Suprapubic skin (tissue), 4 donors: ENCODE measurements at regions not wholly inside any gene's neighbourhood (a gene's known extent, or its start where the extent isn't known, plus 50 kb on each side); places are given as distances from the start of the nearest gene placed in this dataset.

Source experiments
- DNase-seq, 2 donors: peaks; one replicate each; pipeline ENCODE4 v3.0.0-alpha.2; 2019; ENCODE audit warnings: low spot score in 2 of 2
- H3K27ac ChIP-seq: fragments of 200-600 bp; sonication (generic); one replicate; pipeline ENCODE4 v1.5.1; 2019
- H3K27me3 ChIP-seq: fragments of 200-600 bp; sonication (generic); one replicate; pipeline ENCODE4 v1.5.1; 2019
- H3K36me3 ChIP-seq: fragments of 200-600 bp; sonication (generic); one replicate; pipeline ENCODE4 v1.5.1; 2019
- H3K4me1 ChIP-seq: fragments of 200-600 bp; sonication (generic); one replicate; pipeline ENCODE4 v1.5.1; 2019
- H3K4me3 ChIP-seq: fragments of 200-600 bp; sonication (generic); one replicate; pipeline ENCODE4 v1.5.1; 2019; ENCODE audit warnings: mild to moderate bottlenecking
- H3K9me3 ChIP-seq: fragments of 200-600 bp; sonication (generic); one replicate; pipeline ENCODE4 v1.5.1; 2019
- EP300 ChIP-seq: sonication (generic); formaldehyde crosslinking; IDR thresholded peaks from one replicate; pipeline ENCODE4 v1.6.1; 2017; ENCODE audit warnings: antibody characterized with exemption
- POLR2A ChIP-seq, 2 donors: fragments of 450-650 bp; IDR thresholded peaks; one replicate each; pipeline ENCODE4 v1.6.1; 2017; ENCODE audit warnings: antibody characterized with exemption in 2 of 2, mild to moderate bottlenecking in 2 of 2, moderate library complexity in 2 of 2
- POLR2AphosphoS5 ChIP-seq, 3 donors: sonication (generic); formaldehyde crosslinking; IDR thresholded peaks; one replicate each; pipeline ENCODE4 v1.6.1; 2017; ENCODE audit warnings: antibody characterized with exemption in 3 of 3
- WGBS: methylation state at CpG from one replicate; pipeline ENCODE4 v1.1.5; 2018; 5-methylcytosine and 5-hydroxymethylcytosine counted together
- TF ChIP-seq, protein P1 (sequence below), 2 donors: fragments of 200-600 bp in 1 of 2; fragments of 450-650 bp in 1 of 2; sonication (generic) in 1 of 2; IDR thresholded peaks; one replicate each; pipeline ENCODE4 v1.5.1; 2016 to 2019; ENCODE audit warnings: antibody characterized with exemption in 2 of 2, mild to moderate bottlenecking in 1 of 2, moderate library complexity in 1 of 2

DNA sequence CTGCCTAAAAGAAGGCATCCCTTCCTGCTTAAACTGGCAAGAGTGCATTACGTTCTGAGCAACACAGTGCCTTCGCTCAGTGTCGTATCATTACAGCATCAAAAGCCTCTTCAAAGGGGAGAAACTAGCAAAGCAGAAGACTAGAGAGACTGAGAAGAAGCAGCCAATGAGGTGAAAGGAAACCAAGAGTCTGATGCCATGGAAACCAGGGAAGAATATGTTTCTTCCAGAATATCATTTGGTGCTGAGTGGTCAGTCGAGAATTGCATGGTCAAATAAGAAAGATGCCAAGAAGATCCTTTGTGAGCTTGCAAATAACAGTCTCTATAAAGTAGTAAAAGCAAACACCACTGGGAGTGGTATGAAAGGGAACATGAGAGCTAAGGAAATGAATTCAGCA is 312.1 kb upstream of the CHST9 start:
- no peak for DNase-seq
- Histone ChIP-seq H3K27ac (no peak overlapping the region), H3K36me3 (no peaks in the 10 kb centered on the region), H3K4me1 (no peaks in the 10 kb centered on the region), H3K4me3 (no peak overlapping the region), H3K27me3 (no peaks in the 10 kb centered on the region), H3K9me3 (no peaks in the 10 kb centered on the region)
- WGBS, result 75% methylated on average over 4 of the region's 4 CpGs
- TF ChIP-seq, protein P1, sequence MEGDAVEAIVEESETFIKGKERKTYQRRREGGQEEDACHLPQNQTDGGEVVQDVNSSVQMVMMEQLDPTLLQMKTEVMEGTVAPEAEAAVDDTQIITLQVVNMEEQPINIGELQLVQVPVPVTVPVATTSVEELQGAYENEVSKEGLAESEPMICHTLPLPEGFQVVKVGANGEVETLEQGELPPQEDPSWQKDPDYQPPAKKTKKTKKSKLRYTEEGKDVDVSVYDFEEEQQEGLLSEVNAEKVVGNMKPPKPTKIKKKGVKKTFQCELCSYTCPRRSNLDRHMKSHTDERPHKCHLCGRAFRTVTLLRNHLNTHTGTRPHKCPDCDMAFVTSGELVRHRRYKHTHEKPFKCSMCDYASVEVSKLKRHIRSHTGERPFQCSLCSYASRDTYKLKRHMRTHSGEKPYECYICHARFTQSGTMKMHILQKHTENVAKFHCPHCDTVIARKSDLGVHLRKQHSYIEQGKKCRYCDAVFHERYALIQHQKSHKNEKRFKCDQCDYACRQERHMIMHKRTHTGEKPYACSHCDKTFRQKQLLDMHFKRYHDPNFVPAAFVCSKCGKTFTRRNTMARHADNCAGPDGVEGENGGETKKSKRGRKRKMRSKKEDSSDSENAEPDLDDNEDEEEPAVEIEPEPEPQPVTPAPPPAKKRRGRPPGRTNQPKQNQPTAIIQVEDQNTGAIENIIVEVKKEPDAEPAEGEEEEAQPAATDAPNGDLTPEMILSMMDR (IDR thresholded peaks at IDR 0.05), result no peak
- no peak for TF ChIP-seq POLR2AphosphoS5 (IDR thresholded peaks at IDR 0.05)
- no peak for TF ChIP-seq POLR2A (IDR thresholded peaks at IDR 0.05)
- no peak for TF ChIP-seq EP300

DNA sequence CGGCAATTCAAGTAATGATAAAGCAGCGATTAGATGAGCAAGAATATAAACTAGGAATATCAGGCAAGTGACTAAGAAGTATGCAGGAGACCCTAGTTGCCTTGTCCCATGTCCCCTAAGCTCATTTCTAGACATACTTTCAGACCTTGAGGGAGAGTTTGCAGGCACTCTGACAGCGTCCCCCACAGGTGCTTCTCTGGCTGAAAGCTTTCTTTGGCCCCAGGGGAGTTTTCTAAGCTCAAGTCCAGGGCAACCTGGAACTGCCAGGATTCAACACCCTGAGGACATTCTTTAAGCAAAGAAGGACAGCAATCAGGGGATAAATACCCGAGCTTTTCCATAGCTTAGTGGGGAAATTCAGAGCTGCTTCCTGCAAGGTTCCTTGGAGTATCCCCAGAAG is 308.1 kb upstream of the CHST9 start:
- TF ChIP-seq, protein P1 (IDR thresholded peaks at IDR 0.05), result no peak
- TF ChIP-seq POLR2A (IDR thresholded peaks at IDR 0.05), result no peak
- no peak for TF ChIP-seq POLR2AphosphoS5 (IDR thresholded peaks at IDR 0.05)
- TF ChIP-seq EP300, result no peak
- WGBS, result 63% methylated on average over 4 of the region's 4 CpGs
- Histone ChIP-seq H3K27me3 (no peaks in the 10 kb centered on the region), H3K9me3 (no peaks in the 10 kb centered on the region), H3K4me1 (no peaks in the 10 kb centered on the region), H3K27ac (no peak overlapping the region), H3K36me3 (no peaks in the 10 kb centered on the region), H3K4me3 (no peak overlapping the region)
- DNase-seq, result no peak

DNA sequence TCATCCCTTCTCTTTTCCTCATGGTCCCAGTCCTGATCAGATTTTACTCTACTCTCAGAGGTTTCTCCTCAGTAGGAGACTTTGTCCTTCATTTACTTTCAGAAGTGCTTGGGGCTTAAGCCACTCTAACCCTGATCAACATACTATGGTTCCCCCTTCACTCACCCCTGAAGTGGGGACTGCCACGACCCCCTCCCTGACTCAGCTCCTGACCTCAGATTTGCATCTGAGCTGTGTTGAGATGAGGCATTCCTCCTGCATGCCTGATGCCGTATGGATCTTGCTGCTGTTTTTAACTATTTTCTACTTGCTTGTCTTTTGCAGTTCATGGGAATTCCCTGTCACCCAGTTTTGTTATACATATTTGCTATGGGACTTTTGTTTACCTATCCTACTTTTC is 306.7 kb upstream of the CHST9 start:
- Histone ChIP-seq H3K9me3 (no peaks in the 10 kb centered on the region), H3K27me3 (no peaks in the 10 kb centered on the region), H3K4me3 (no peak overlapping the region), H3K36me3 (no peaks in the 10 kb centered on the region), H3K4me1 (no peaks in the 10 kb centered on the region), H3K27ac (no peak overlapping the region)
- DNase-seq, result no peak
- TF ChIP-seq, protein P1 (IDR thresholded peaks at IDR 0.05), result no peak
- TF ChIP-seq POLR2A (IDR thresholded peaks at IDR 0.05) (no peak), EP300 (no peak)
- 26% methylated on average over 2 of the region's 2 CpGs for WGBS

DNA sequence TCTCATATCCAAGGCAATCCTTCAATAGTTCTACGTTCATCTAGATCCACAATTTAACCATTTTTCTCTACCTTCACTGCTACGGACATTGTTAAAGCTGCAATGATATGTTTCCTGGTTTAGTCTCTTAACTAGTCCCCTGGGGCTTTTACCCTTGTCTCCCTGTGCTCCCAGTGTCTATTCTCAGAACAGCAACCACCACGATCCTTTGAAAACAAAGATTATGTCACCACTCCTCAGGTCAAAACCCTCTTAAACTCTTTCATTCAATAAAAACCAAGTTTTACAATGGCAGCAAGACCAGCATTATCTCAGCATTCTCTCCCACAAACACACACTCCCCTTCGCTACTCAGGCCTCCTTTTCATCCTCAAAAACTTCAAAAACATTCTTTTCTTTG is 298.2 kb upstream of the CHST9 start:
- no peaks in the 10 kb centered on the region for H3K27me3 ChIP-seq
- no peak for DNase-seq
- 63% methylated on average over 4 of the region's 4 CpGs for WGBS
- H3K36me3 ChIP-seq, result no peaks in the 10 kb centered on the region
- no peaks in the 10 kb centered on the region for H3K4me1 ChIP-seq
- H3K9me3 ChIP-seq, result no peaks in the 10 kb centered on the region
- H3K4me3 ChIP-seq, result no peak overlapping the region
- TF ChIP-seq POLR2AphosphoS5 (IDR thresholded peaks at IDR 0.05) (no peak), POLR2A (IDR thresholded peaks at IDR 0.05) (no peak), EP300 (no peak)
- TF ChIP-seq, protein P1 (IDR thresholded peaks at IDR 0.05), result no peak
- H3K27ac ChIP-seq, result no peak overlapping the region

DNA sequence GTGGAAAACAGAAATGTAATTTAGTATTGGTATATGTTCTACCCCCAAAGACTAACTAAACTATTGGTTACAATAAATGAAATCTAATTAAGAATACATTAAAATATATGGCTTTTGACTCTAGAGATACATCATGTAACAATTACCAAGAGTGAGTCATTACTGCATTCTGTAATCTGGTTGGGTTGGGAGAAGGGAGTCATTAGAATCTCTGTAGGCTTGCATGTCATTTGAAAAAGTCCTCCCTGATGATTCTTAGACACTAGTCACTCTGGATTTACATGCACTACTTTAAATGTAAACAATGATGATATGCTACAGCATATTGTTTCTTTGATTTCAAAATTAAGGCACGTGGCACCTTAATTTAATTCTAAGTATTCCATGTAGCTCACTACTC is 293.4 kb upstream of the CHST9 start:
- Histone ChIP-seq H3K27ac (no peak overlapping the region), H3K4me1 (no peaks in the 10 kb centered on the region), H3K9me3 (no peaks in the 10 kb centered on the region), H3K27me3 (no peaks in the 10 kb centered on the region), H3K36me3 (no peaks in the 10 kb centered on the region), H3K4me3 (no peak overlapping the region)
- 0% methylated on average over 1 of the region's 1 CpG for WGBS
- no peak for TF ChIP-seq EP300
- no peak for TF ChIP-seq POLR2AphosphoS5 (IDR thresholded peaks at IDR 0.05)
- TF ChIP-seq, protein P1 (IDR thresholded peaks at IDR 0.05), result no peak
- TF ChIP-seq POLR2A (IDR thresholded peaks at IDR 0.05), result no peak
- DNase-seq, result no peak
